Ovary (tissue), 7 donors: ENCODE measurements at regions not wholly inside any gene's neighbourhood (a gene's known extent, or its start where the extent isn't known, plus 50 kb on each side); places are given as distances from the start of the nearest gene placed in this dataset.

Source experiments
- DNase-seq, 5 donors: peaks; one replicate each; pipeline ENCODE4 v3.0.0-alpha.2; 2019 to 2020
- H3K27ac ChIP-seq, 2 donors: fragments of 200-600 bp; one replicate each; pipeline versions ENCODE4 v1.5.1 to v1.8.0; 2019 to 2022
- H3K27me3 ChIP-seq: fragments of 200-600 bp; one replicate; pipeline ENCODE4 v1.8.0; 2022
- H3K36me3 ChIP-seq: fragments of 200-600 bp; sonication (generic); one replicate; pipeline ENCODE4 v1.5.1; 2019
- H3K4me1 ChIP-seq: one replicate; pipeline ENCODE4 v1.8.1; 2013; ENCODE audit warnings: mild to moderate bottlenecking, moderate library complexity; ENCODE audit not compliant: insufficient read depth
- H3K4me3 ChIP-seq: fragments of 200-600 bp; sonication (generic); one replicate; pipeline ENCODE4 v1.5.1; 2017
- H3K9me3 ChIP-seq, 2 donors: fragments of 200-600 bp in 1 of 2; sonication (generic) in 1 of 2; one replicate each; pipeline versions ENCODE4 v1.5.1 to v1.8.1; 2013 to 2019; ENCODE audit warnings: mild to moderate bottlenecking in 1 of 2, moderate library complexity in 1 of 2
- EP300 ChIP-seq: sonication (generic); formaldehyde crosslinking; IDR thresholded peaks from one replicate; pipeline ENCODE4 v1.6.1; 2017; ENCODE audit warnings: antibody characterized with exemption
- POLR2A ChIP-seq: fragments of 450-650 bp; IDR thresholded peaks from one replicate; pipeline ENCODE4 v1.6.1; 2017; ENCODE audit warnings: antibody characterized with exemption, mild to moderate bottlenecking, moderate library complexity
- WGBS, 3 donors: extraction: QIAGEN DNeasy Blood & Tissue Kit in 1 of 3; methylation state at CpG; one replicate each; pipeline versions ENCODE4 v1.1.5 to v1.1.7; 2013 to 2017; 5-methylcytosine and 5-hydroxymethylcytosine counted together
- intact Hi-C, 4 donors: fragments of 100-400 bp; cut with DNase I; formaldehyde crosslinking; loops; one replicate each; pipeline versions ENCODE4 v1.11.0 to v1.15.1; 2022 to 2023
- TF ChIP-seq, protein P1 (sequence below), 3 donors: fragments of 450-650 bp in 2 of 3; fragments of 200-600 bp in 1 of 3; IDR thresholded peaks; one replicate each; pipeline versions ENCODE4 v1.5.1 to v1.8.0; 2016 to 2022; ENCODE audit warnings: antibody characterized with exemption in 3 of 3, mild to moderate bottlenecking in 1 of 3
- donor health status: DM: no; HTN: no; CAD: no; lungs with moderate emphysema.
- donor health status: DM: no; HTN: no; CAD: no.
- donor health status: Bipolar disorder and iron deficiency.
- donor health status: DM: no; HTN: no; CAD: no.
- donor health status: DM: yes; HTN: yes; CAD: no.

GRCh38 chr2:16115881-16116830 is 175.8 kb downstream of the MYCN start:
- TF ChIP-seq EP300: no peak
- no peak for TF ChIP-seq POLR2A
- TF ChIP-seq, protein P1, sequence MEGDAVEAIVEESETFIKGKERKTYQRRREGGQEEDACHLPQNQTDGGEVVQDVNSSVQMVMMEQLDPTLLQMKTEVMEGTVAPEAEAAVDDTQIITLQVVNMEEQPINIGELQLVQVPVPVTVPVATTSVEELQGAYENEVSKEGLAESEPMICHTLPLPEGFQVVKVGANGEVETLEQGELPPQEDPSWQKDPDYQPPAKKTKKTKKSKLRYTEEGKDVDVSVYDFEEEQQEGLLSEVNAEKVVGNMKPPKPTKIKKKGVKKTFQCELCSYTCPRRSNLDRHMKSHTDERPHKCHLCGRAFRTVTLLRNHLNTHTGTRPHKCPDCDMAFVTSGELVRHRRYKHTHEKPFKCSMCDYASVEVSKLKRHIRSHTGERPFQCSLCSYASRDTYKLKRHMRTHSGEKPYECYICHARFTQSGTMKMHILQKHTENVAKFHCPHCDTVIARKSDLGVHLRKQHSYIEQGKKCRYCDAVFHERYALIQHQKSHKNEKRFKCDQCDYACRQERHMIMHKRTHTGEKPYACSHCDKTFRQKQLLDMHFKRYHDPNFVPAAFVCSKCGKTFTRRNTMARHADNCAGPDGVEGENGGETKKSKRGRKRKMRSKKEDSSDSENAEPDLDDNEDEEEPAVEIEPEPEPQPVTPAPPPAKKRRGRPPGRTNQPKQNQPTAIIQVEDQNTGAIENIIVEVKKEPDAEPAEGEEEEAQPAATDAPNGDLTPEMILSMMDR (IDR thresholded peaks at IDR 0.05): no peak
- Histone ChIP-seq H3K27me3 (no peaks in the 10 kb centered on the region), H3K9me3 (no peaks in the 10 kb centered on the region), H3K36me3 (no peaks in the 10 kb centered on the region), H3K4me1 (no peaks in the 10 kb centered on the region), H3K4me3 (no peak overlapping the region), H3K27ac (no peak overlapping the region)
- DNase-seq: no peak
- 82 to 87% (median 85%) methylated on average over 7 of the region's 7 CpGs for WGBS, 3 donors
- intact Hi-C loops: no loop called here

DNA sequence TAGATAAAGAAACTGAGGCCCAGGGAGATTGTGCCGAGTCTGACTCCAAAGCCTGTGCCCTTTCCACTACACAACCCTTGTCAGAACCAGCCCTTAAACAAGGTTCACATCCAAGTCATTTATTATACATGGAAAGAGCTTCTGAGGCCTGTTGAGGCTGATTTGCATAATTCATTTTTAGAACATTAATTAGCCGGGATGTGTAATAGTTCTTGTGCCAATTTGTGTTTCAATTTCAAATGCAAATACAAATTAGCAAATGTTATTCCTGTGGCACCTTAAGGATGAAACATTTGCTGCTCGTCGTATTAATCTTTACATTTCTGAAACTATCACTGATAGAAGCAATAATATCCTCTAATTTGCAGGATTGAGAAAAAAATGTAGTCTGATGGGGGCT is 174.9 kb downstream of the MYCN start:
- intact Hi-C loops: no loop called here
- no peak overlapping the region for H3K27ac ChIP-seq
- no peak for TF ChIP-seq POLR2A
- TF ChIP-seq, protein P1 (IDR thresholded peaks at IDR 0.05): no peak
- no peak for TF ChIP-seq EP300
- no peaks in the 10 kb centered on the region for H3K4me1 ChIP-seq
- H3K27me3 ChIP-seq: no peaks in the 10 kb centered on the region
- no peak for DNase-seq
- WGBS, 3 donors: 57 to 75% (median 63%) methylated on average over 4 of the region's 4 CpGs
- no peak overlapping the region for H3K4me3 ChIP-seq
- H3K9me3 ChIP-seq: no peaks in the 10 kb centered on the region
- H3K36me3 ChIP-seq: no peaks in the 10 kb centered on the region

DNA sequence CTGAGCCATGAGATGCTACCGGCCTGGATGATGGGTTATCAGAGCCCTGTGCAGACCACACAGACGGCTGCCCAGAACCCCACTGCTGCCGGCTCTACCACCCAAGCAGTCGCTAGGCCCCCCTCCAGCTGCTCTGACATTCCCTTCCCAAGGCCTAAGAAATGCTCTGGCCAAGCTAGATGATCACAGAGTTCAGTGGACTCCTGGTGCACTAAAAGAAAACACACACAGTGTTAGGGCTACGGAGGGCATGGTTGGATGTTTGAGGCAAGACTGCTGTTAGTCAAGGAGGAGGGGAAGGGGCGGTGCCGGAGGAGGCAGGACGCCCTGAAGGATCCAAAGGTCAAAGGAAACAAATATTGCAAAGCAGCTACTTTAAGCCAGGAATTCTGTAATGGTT is 174.5 kb downstream of the MYCN start:
- TF ChIP-seq POLR2A: no peak
- TF ChIP-seq EP300: no peak
- TF ChIP-seq, protein P1 (IDR thresholded peaks at IDR 0.05): no peak
- no peaks in the 10 kb centered on the region for H3K27me3 ChIP-seq
- H3K27ac ChIP-seq: no peak overlapping the region
- WGBS, 3 donors: 13 to 46% (median 25%) methylated on average over 8 of the region's 8 CpGs
- no peak for DNase-seq
- no peaks in the 10 kb centered on the region for H3K4me1 ChIP-seq
- H3K36me3 ChIP-seq: no peaks in the 10 kb centered on the region
- H3K9me3 ChIP-seq: no peaks in the 10 kb centered on the region
- no peak overlapping the region for H3K4me3 ChIP-seq
- intact Hi-C loops: no loop called here

DNA sequence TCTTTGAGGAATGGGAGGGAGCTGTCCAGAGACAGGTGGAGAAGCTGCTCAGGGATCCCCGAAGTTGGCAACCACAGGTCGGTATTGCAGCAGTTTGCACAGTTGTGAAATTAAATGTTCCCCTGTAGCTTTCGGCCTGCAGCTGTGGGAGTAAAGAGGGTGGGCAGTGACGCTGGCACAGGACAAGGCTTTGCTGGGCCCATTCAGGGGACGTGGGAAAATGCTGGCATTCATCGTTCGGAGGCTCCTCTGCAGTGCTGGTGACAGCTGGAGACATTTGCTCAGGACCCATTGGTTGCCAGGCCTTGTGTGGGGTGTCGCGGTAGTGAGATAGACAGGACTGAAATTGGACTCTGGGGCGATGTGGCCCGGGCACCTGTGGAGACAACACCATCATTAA is 173.7 kb downstream of the MYCN start:
- 81 to 91% (median 89%) methylated on average over 11 of the region's 11 CpGs for WGBS, 3 donors
- no peak for DNase-seq
- Histone ChIP-seq H3K27me3 (no peaks in the 10 kb centered on the region), H3K4me1 (no peaks in the 10 kb centered on the region), H3K4me3 (no peak overlapping the region), H3K36me3 (no peaks in the 10 kb centered on the region), H3K9me3 (no peaks in the 10 kb centered on the region), H3K27ac (no peak overlapping the region)
- intact Hi-C loops: no loop called here
- TF ChIP-seq, protein P1 (IDR thresholded peaks at IDR 0.05): no peak
- TF ChIP-seq EP300 (no peak), POLR2A (no peak)
